Activated CD4-positive, alpha-beta T cell treated with anti-CD3 and anti-CD28 coated beads, Interleukin-2, amount 10 ng/mL, durations not matched to agents 24 days and 14 days (primary cell): ENCODE measurements at regions not wholly inside any gene's neighbourhood (a gene's known extent, or its start where the extent isn't known, plus 50 kb on each side); places are given as distances from the start of the nearest gene placed in this dataset.
"Not testable (repeated sequence)": the region's sequence is repeated elsewhere in the genome, so short reads cannot be mapped to it uniquely, and the experiment has no call there.

ENCODE experiments used
- DNase-seq: peaks from one replicate; pipeline ENCODE4 v3.0.0; 2022
- H3K27ac Mint-ChIP-seq: one replicate; pipeline ENCODE4 v1.8.0; 2022; ENCODE audit warnings: mild to moderate bottlenecking, mixed read lengths
- H3K27me3 Mint-ChIP-seq: one replicate; pipeline ENCODE4 v1.8.0; 2022; ENCODE audit warnings: mixed read lengths
- H3K36me3 Mint-ChIP-seq: one replicate; pipeline ENCODE4 v1.8.0; 2022; ENCODE audit warnings: low read depth, mild to moderate bottlenecking, mixed read lengths
- H3K4me1 Mint-ChIP-seq: one replicate; pipeline ENCODE4 v1.8.0; 2021; ENCODE audit warnings: mixed read lengths
- H3K4me3 Mint-ChIP-seq: one replicate; pipeline ENCODE4 v1.8.0; 2022; ENCODE audit warnings: mild to moderate bottlenecking, moderate library complexity, mixed read lengths
- H3K9me3 Mint-ChIP-seq: one replicate; pipeline ENCODE4 v1.8.0; 2021; ENCODE audit warnings: mixed read lengths
- intact Hi-C: fragments of 100-400 bp; cut with micrococcal nuclease; formaldehyde crosslinking; loops from one replicate; pipeline ENCODE4 v1.15.1; 2023

DNA sequence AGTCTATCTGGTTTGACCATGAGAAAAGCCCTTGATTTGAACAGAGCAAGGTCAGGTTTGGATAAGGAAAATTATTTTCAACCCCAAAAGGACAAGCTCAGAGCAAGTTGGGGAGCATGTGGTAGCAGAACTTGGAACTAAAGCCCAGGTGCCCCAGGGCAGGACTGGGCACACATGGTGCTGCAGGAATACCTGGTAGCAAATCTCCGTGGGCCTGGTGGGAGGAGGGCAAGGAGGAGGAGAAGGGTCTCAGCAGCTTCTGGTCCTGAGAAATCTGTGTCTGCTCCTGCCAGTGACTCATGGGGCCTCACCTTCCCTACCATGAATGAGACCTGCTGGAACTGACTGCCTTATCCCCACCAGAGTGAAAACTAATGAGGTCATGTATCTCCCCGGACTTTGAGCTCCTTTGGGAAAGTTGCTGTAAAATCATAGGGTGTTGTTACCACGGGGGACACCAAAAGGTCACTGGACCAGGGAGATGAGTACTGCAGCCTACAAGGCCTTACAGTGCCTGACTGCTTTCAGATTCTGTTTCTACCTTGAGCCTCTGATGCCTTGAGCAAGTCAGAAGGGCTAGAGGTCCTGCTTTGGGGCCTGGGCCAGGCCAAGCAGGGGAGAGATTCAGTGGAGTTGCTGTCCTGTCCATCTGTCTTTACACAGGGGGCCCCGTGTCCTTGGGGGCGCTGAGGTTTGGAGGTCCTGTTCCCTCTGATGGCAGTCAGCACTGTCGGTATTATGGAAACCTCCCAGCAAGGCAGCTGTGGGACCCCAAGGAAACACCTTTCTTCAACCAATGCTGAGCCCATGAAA, 304.0 kb downstream of the MYCN start:
- no peak overlapping the region for H3K27ac Mint-ChIP-seq
- no peaks in the 10 kb centered on the region for H3K36me3 Mint-ChIP-seq
- H3K9me3 Mint-ChIP-seq: no peaks in the 10 kb centered on the region
- H3K4me1 Mint-ChIP-seq: no peaks in the 10 kb centered on the region
- no peaks in the 10 kb centered on the region for H3K27me3 Mint-ChIP-seq
- DNase-seq: no peak
- H3K4me3 Mint-ChIP-seq: no peak overlapping the region
- intact Hi-C loops: no loop called here

DNA sequence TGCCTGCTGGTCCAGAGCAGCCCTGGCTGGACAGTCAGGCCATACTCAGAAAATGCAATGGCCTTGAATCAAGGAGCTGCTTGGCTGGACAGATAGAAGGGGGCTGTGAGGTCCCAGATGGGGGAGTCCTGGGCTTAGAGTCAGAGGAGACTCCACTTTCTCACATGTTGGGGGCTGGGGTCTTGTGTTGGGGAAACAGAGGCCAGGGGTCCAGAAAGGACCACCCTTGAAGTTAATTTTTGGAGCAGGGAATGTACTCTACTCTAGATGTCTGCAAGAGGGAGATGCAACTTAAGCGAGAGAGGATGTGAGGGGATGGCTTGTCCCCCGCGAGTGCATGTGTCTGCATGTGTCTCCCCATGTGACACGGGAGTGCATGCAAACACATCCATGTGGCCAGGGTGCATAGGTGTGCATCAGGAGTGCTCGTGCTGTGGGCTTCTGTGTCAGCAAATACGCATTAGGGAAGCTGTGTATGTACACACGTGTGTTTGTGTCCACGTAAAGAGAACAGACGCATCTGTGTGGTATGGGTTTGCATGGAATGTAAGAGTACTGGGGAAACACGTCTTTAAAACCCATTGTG, 303.2 kb downstream of the MYCN start:
- Mint-ChIP-seq H3K9me3 (no peaks in the 10 kb centered on the region), H3K4me3 (no peak overlapping the region), H3K36me3 (no peaks in the 10 kb centered on the region), H3K27me3 (no peaks in the 10 kb centered on the region), H3K27ac (no peak overlapping the region), H3K4me1 (no peaks in the 10 kb centered on the region)
- no peak for DNase-seq
- intact Hi-C loops: no loop called here

DNA sequence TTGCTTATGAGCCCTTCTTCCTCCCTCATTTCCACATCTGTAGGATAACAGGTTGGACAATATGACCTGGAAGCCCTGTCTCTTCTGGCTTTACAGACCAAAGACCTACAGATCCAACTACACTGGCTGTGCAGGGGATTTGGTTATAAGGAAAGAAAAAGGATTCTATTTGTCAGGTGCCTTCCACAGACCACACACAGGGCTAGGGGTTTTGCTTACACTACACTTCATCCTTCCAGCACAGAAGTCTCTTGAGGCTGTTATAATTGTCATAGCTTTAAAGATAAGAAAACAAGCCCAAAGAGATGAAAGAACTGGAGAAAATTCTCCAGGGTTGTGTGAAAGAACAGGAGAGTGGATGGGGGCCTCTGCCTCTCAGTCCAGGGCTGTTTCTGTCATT, 302.6 kb downstream of the MYCN start:
- Mint-ChIP-seq H3K4me3 (no peak overlapping the region), H3K27me3 (no peaks in the 10 kb centered on the region), H3K9me3 (no peaks in the 10 kb centered on the region), H3K4me1 (no peaks in the 10 kb centered on the region), H3K36me3 (no peaks in the 10 kb centered on the region), H3K27ac (no peak overlapping the region)
- intact Hi-C loops: no loop called here
- DNase-seq: no peak

- DNase-seq: no peak
- H3K27me3 Mint-ChIP-seq: no peaks in the 10 kb centered on the region
- no peaks in the 10 kb centered on the region for H3K4me1 Mint-ChIP-seq
- H3K27ac Mint-ChIP-seq: no peak overlapping the region
- no peaks in the 10 kb centered on the region for H3K36me3 Mint-ChIP-seq
- H3K9me3 Mint-ChIP-seq: no peaks in the 10 kb centered on the region
- H3K4me3 Mint-ChIP-seq: no peak overlapping the region
- intact Hi-C loops: no loop called here
Observed at GRCh38 chr2:16241166-16242160, 301.1 kb downstream of the MYCN start.

DNA sequence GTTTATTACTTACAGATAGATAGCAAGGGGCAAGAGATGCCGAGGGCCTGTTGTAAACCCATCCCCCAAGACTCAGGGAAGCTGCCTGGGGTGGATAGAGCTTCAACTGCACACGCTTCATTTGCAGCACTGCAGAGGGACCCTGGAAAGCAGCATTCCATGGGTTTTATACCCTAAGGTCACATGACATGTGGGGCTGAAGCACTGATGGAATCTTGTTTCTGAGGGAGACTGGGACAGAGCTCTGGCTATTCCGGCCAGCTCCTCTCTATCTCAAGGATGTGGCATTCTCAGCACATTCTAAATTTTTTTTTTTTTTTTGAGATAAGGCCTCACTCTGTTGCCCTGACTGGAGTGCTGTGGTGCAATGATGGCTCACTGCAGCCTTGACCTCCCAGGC, 300.1 kb downstream of the MYCN start:
- Mint-ChIP-seq H3K9me3 (no peaks in the 10 kb centered on the region), H3K27ac (no peak overlapping the region)
- no peak for DNase-seq

GRCh38 chr2:16239296-16239850, 299.0 kb downstream of the MYCN start:
- intact Hi-C loops: no loop called here
- H3K4me1 Mint-ChIP-seq: no peaks in the 10 kb centered on the region
- no peaks in the 10 kb centered on the region for H3K9me3 Mint-ChIP-seq
- H3K27me3 Mint-ChIP-seq: no peaks in the 10 kb centered on the region
- no peak overlapping the region for H3K27ac Mint-ChIP-seq
- no peak overlapping the region for H3K4me3 Mint-ChIP-seq
- no peaks in the 10 kb centered on the region for H3K36me3 Mint-ChIP-seq
- no peak for DNase-seq

More for the DNA sequence above, 300.1 kb downstream of the MYCN start:
- intact Hi-C loops: no loop called here
- Mint-ChIP-seq H3K27me3 (no peaks in the 10 kb centered on the region), H3K36me3 (no peaks in the 10 kb centered on the region), H3K4me1 (no peaks in the 10 kb centered on the region), H3K4me3 (no peak overlapping the region)

- Mint-ChIP-seq H3K27me3 (no peaks in the 10 kb centered on the region), H3K9me3 (no peaks in the 10 kb centered on the region), H3K4me1 (no peaks in the 10 kb centered on the region), H3K27ac (no peak overlapping the region), H3K36me3 (no peaks in the 10 kb centered on the region), H3K4me3 (no peak overlapping the region)
- intact Hi-C loops: no loop called here
- no peak for DNase-seq
Observed at GRCh38 chr2:16238786-16239185, 298.4 kb downstream of the MYCN start.

DNA sequence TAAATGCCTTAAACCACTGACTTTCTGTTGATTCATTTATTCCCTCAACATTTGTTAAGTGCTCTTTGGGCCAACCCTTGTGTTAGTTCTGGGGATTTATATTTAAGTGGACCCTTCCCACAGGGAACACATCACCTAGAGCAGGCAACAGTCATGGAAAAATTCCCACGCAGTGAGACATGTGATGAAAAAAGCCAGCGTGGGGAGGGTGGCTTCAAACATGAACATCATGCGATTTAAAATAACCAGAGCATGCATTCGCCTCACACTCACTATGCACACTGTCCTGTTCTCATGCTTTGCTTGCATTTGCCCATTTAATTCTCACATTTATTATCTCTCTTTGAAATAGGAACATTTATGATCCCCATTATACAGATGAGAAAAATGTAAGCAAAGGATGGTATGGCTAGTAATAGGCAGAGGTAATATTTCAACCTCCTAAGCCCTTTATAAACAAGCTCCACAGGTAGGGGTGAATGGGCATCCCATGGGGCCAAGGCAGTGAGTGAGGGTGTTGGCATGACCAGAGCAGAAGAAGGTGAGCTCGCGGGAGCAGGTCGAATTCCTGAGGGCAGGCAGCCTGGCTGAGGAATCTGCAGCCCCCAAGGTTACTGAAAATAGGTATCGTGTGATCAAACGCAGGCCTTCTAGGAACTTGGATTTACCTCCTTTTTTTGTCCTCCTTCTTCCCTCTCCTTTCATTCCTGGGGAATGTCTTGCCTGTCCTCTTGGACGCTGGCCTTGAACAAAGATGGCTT, 297.8 kb downstream of the MYCN start:
- Mint-ChIP-seq H3K9me3 (no peaks in the 10 kb centered on the region), H3K4me1 (no peaks in the 10 kb centered on the region), H3K4me3 (no peak overlapping the region), H3K27me3 (no peaks in the 10 kb centered on the region), H3K36me3 (no peaks in the 10 kb centered on the region), H3K27ac (no peak overlapping the region)
- no peak for DNase-seq
- intact Hi-C loops: no loop called here

DNA sequence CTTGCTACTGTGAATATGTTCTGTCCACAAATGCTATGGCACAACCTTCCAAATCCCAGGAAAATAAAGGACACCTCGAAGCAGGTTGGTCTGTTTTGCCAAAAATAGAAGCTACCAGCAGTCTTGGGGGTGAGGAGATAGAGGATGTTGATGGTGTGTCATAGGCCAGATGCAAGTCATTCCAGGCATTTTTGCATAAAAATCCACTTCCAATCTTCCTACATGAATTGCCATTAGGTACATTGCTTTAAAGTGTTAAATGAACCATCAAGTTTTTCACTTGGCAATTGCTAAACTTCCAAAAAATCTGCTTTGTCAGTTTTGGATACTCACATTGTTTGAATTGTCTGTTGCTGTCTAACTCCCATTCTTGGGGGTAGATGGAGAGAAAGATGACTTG, 295.4 kb downstream of the MYCN start:
- no peak overlapping the region for H3K27ac Mint-ChIP-seq
- no peaks in the 10 kb centered on the region for H3K4me1 Mint-ChIP-seq
- intact Hi-C loops: no loop called here
- DNase-seq: no peak
- H3K27me3 Mint-ChIP-seq: no peaks in the 10 kb centered on the region
- no peak overlapping the region for H3K4me3 Mint-ChIP-seq
- H3K36me3 Mint-ChIP-seq: no peaks in the 10 kb centered on the region
- no peaks in the 10 kb centered on the region for H3K9me3 Mint-ChIP-seq

GRCh38 chr2:16235291-16235690, 294.9 kb downstream of the MYCN start:
- H3K4me1 Mint-ChIP-seq, H3K4me3 Mint-ChIP-seq, H3K27me3 Mint-ChIP-seq, H3K36me3 Mint-ChIP-seq, H3K9me3 Mint-ChIP-seq, DNase-seq, H3K27ac Mint-ChIP-seq, intact Hi-C loops: not testable (repeated sequence)

DNA sequence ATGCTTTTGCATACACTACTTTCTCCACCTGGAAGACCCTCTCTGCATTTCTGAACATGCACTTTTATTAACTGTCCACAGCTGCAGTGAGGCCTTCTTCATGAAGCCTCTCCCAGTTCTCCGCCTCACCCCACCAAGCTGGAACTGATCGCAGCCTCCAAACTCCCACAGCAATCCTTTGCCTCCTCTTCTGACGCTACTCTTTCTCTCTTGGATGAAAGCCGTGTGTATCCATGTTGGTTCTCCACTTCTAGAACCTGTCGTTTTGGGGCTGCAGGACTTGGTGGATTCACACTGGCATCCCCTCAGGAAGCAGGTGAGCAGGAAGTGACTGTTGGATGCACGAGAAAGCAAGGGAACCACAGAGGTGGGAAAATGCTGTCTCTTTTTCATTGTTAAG, 288.6 kb downstream of the MYCN start:
- H3K27ac Mint-ChIP-seq: no peak overlapping the region
- DNase-seq: no peak
- H3K4me3 Mint-ChIP-seq: no peak overlapping the region
- no peaks in the 10 kb centered on the region for H3K9me3 Mint-ChIP-seq
- H3K4me1 Mint-ChIP-seq: no peaks in the 10 kb centered on the region
- H3K36me3 Mint-ChIP-seq: no peaks in the 10 kb centered on the region
- intact Hi-C loops: no loop called here
- no peaks in the 10 kb centered on the region for H3K27me3 Mint-ChIP-seq

DNA sequence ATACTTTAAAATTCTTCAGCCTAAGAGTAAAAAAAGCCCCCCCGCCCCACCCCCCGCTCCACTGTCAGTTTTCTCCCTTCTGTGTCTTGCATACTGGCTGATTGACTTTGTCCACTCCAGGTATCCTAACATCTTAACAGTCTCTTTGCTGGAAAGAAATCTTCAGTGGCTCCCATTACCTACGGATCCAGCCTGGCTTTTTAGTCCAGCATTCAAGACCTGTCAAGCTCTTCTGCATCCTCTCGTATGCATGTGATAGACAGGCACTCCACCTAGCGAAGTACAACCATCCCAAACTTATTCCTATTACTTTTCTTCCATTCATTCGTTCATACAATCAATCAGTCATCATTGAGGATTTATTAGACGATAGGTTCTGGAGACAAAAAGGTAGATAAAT, 288.1 kb downstream of the MYCN start:
- DNase-seq: no peak
- intact Hi-C loops: no loop called here
- Mint-ChIP-seq H3K9me3 (no peaks in the 10 kb centered on the region), H3K4me1 (no peaks in the 10 kb centered on the region), H3K36me3 (no peaks in the 10 kb centered on the region), H3K27me3 (no peaks in the 10 kb centered on the region), H3K27ac (no peak overlapping the region), H3K4me3 (no peak overlapping the region)

DNA sequence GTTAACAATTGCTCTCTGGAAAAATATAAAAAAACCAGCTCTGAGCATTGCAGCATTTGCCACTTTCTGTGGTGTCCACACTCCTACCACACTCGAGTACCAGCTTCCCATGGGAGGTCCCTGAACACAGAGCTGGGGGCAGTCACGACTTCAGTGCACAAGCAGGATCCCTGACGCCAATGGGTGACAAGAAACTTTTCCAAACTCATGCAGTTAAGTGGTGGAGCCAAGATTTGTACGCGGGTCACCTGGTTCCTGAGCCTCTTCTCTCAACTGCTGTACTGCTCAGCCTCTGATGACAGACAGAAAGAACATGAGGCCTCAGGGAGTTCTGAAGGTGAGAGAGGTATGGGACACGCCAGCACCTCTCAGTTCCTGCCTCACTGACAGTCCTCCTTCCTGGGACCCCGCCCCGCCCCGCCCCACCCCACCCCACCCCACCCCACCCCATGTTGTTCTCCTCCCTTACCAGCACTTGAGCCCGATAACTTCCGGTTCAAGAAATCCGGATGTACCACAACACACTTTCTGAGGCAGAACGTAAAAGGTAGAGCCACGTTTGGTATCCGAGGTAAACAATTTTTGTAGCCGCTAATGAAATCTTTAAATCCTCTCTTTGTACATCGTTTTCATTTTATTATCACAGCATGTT, 287.6 kb downstream of the MYCN start:
- Mint-ChIP-seq H3K4me1 (no peaks in the 10 kb centered on the region), H3K4me3 (no peak overlapping the region), H3K9me3 (no peaks in the 10 kb centered on the region), H3K27me3 (no peaks in the 10 kb centered on the region), H3K36me3 (no peaks in the 10 kb centered on the region), H3K27ac (no peak overlapping the region)
- no peak for DNase-seq
- intact Hi-C loops: no loop called here
